Activated T-helper 17 cell treated with anti-CD3 and anti-CD28 coated beads, Interleukin-2, amount 50 U/mL, for 72 hours (primary cell): ENCODE measurements at regions not wholly inside any gene's neighbourhood (a gene's known extent, or its start where the extent isn't known, plus 50 kb on each side); places are given as distances from the start of the nearest gene placed in this dataset.

ENCODE experiments used
- ATAC-seq: fragments of 150-1000 bp; cut with Tn5 transposase; replicated peaks from 2 replicates; pipeline ENCODE4 v1.10.0; 2021; ENCODE audit warnings: mild to moderate bottlenecking, moderate library complexity
- H3K27ac Mint-ChIP-seq: one replicate; pipeline ENCODE4 v1.8.0; 2022; ENCODE audit warnings: mixed read lengths
- H3K27me3 Mint-ChIP-seq: one replicate; pipeline ENCODE4 v1.8.0; 2022; ENCODE audit warnings: mixed read lengths
- H3K36me3 Mint-ChIP-seq: one replicate; pipeline ENCODE4 v1.8.0; 2022; ENCODE audit warnings: low read depth, mild to moderate bottlenecking, mixed read lengths
- H3K4me1 Mint-ChIP-seq: one replicate; pipeline ENCODE4 v1.8.0; 2022; ENCODE audit warnings: mixed read lengths
- H3K4me3 Mint-ChIP-seq: one replicate; pipeline ENCODE4 v1.8.0; 2022; ENCODE audit warnings: mild to moderate bottlenecking, mixed read lengths
- H3K9me3 Mint-ChIP-seq: one replicate; pipeline ENCODE4 v1.8.0; 2022; ENCODE audit warnings: mixed read lengths

DNA sequence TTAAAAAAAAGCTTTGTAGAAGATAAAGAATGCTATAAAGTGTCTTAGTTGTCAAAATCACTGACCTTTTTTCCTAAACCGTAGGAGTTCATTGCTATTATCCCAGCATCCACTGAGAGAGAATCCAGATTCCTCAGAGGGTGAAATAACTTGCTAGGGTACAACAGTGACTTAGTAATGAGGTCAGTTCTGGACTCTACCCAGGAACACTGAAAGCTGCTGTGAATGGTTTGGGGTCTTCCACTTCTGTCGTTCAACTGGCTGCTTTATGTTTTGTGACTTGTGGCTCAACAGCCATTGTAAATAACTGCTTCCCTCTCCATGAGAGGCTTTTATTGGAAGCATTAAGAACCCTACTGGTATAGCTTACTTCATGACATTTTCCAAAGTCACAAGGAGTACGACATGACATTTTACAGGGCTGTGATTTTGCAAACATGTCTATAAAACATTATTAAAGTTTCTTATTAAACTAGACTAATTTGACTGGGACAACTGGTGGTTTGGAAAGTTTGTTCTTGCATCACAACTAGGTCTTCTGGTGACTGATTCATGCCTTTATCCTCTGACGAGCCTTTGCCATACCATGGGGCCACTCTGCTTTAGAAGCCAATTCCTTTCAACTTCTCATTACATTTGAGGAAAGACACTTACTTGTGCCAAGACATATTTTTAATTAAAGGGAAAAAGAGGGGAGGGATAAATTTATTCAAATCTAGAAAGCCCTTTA lies 92.2 kb upstream of the CDH11 start:
- Mint-ChIP-seq H3K4me3 (no peak overlapping the region), H3K27ac (no peak overlapping the region), H3K9me3 (peaks cover 19% of the 10 kb centered on the region), H3K27me3 (no peaks in the 10 kb centered on the region), H3K36me3 (no peaks in the 10 kb centered on the region), H3K4me1 (no peaks in the 10 kb centered on the region)
- no peak for ATAC-seq

- Mint-ChIP-seq H3K27ac (no peak overlapping the region), H3K36me3 (no peaks in the 10 kb centered on the region), H3K4me1 (no peaks in the 10 kb centered on the region), H3K9me3 (peaks cover 15% of the 10 kb centered on the region), H3K4me3 (no peak overlapping the region), H3K27me3 (no peaks in the 10 kb centered on the region)
- no peak for ATAC-seq
These were observed 90.9 kb upstream of the CDH11 start for GRCh38 chr16:65212791-65213190.

- H3K27ac Mint-ChIP-seq: no peak overlapping the region
- H3K4me3 Mint-ChIP-seq: no peak overlapping the region
- no peaks in the 10 kb centered on the region for H3K4me1 Mint-ChIP-seq
- H3K36me3 Mint-ChIP-seq: no peaks in the 10 kb centered on the region
- no peaks in the 10 kb centered on the region for H3K27me3 Mint-ChIP-seq
- ATAC-seq: no peak
- H3K9me3 Mint-ChIP-seq: peaks cover 13% of the 10 kb centered on the region
These were observed 90.4 kb upstream of the CDH11 start for GRCh38 chr16:65212240-65212639.

DNA sequence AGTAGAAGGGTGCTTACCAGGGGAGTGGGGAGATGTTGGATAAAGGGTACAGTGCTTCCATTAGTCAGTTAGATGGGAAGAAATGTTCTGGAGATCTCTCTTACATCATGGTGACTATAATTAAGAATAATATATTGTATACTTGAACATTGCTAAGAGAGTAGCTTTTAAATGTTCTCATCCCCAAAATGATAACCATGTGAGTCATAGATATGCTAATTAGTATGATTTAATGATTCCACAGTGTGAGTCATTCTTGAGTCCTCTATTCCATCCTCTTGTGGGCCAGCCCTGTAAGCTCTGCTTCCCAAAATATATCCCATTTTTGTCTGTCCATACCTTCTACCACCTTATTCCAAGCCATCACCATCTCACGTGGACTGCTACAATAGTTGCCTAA lies 80.6 kb upstream of the CDH11 start:
- ATAC-seq: no peak
- H3K4me3 Mint-ChIP-seq: no peak overlapping the region
- no peaks in the 10 kb centered on the region for H3K27me3 Mint-ChIP-seq
- no peak overlapping the region for H3K27ac Mint-ChIP-seq
- H3K9me3 Mint-ChIP-seq: peaks cover 9% of the 10 kb centered on the region
- no peaks in the 10 kb centered on the region for H3K36me3 Mint-ChIP-seq
- H3K4me1 Mint-ChIP-seq: no peaks in the 10 kb centered on the region

GRCh38 chr16:65201511-65201910 lies 79.6 kb upstream of the CDH11 start:
- Mint-ChIP-seq H3K27ac (no peak overlapping the region), H3K4me3 (no peak overlapping the region), H3K9me3 (peaks cover 14% of the 10 kb centered on the region), H3K27me3 (no peaks in the 10 kb centered on the region), H3K4me1 (no peaks in the 10 kb centered on the region), H3K36me3 (no peaks in the 10 kb centered on the region)
- ATAC-seq: no peak

DNA sequence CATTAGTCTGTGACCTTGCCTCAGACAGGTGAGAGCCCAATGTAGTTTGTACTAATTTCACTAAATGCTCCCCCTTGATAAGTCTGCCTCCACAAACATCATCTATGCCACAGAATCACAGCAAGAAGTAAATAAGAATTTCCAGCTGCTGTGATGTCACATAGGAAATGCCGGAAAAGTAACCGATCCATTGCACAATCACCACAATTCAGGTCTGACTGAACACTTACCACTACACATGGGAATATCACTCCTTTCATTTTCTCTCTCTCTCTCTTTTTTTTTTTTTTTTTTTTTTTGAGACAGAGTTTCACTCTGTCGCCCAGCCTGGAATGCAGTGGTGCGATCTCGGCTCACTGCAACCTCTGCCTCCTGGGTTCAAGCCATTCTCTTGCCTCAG lies 79.0 kb upstream of the CDH11 start:
- H3K36me3 Mint-ChIP-seq: no peaks in the 10 kb centered on the region

GRCh38 chr16:65200156-65200773 lies 78.4 kb upstream of the CDH11 start:
- Mint-ChIP-seq H3K4me1 (no peaks in the 10 kb centered on the region), H3K9me3 (peaks cover 14% of the 10 kb centered on the region), H3K27ac (no peak overlapping the region), H3K27me3 (no peaks in the 10 kb centered on the region), H3K4me3 (no peak overlapping the region), H3K36me3 (no peaks in the 10 kb centered on the region)
- ATAC-seq: no peak

More for the DNA sequence above, 79.0 kb upstream of the CDH11 start:
- Mint-ChIP-seq H3K9me3 (peaks cover 14% of the 10 kb centered on the region), H3K4me3 (no peak overlapping the region), H3K4me1 (no peaks in the 10 kb centered on the region), H3K27me3 (no peaks in the 10 kb centered on the region), H3K27ac (no peak overlapping the region)
- no peak for ATAC-seq

DNA sequence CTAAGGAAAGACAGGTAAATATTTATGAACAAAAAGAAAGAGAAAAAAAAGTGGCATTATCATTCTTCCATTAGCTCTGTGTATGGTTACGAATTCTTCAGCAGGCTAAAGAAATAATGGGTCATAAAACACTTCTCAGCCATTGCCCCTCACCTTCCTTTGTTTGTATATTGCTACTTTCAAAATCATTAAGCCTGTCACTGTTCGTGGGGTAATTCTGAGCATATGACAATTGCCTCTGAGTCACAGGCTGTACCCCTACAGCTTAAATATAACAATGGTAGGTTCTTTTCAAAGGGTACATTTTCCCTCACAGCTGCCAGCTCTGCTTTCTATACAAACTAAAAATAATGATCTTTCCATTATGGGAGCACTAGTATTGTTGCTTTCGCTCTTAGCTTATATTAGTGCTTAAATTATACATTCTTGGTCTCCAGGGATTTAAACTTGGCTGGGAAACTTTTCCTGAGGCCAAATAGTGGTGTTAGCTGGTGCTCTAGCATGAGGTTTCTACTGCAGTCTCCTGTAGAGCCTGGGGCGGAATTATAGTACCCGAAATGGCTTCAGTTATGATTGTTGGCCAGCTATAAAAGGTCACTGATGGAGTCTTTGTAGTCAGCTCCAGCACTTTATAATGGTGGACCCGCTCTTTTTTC lies 74.7 kb upstream of the CDH11 start:
- Mint-ChIP-seq H3K27ac (no peak overlapping the region), H3K4me3 (no peak overlapping the region), H3K27me3 (no peaks in the 10 kb centered on the region), H3K9me3 (peaks cover 10% of the 10 kb centered on the region), H3K4me1 (no peaks in the 10 kb centered on the region), H3K36me3 (no peaks in the 10 kb centered on the region)
- no peak for ATAC-seq

GRCh38 chr16:65195998-65196397 lies 74.1 kb upstream of the CDH11 start:
- Mint-ChIP-seq H3K4me1 (no peaks in the 10 kb centered on the region), H3K27ac (no peak overlapping the region), H3K4me3 (no peak overlapping the region), H3K9me3 (peaks cover 10% of the 10 kb centered on the region), H3K36me3 (no peaks in the 10 kb centered on the region), H3K27me3 (no peaks in the 10 kb centered on the region)
- no peak for ATAC-seq

GRCh38 chr16:65185241-65185778 lies 63.4 kb upstream of the CDH11 start:
- no peaks in the 10 kb centered on the region for H3K27me3 Mint-ChIP-seq
- no peak overlapping the region for H3K27ac Mint-ChIP-seq
- peaks cover 17% of the 10 kb centered on the region for H3K9me3 Mint-ChIP-seq
- H3K4me1 Mint-ChIP-seq: no peaks in the 10 kb centered on the region
- no peaks in the 10 kb centered on the region for H3K36me3 Mint-ChIP-seq
- no peak overlapping the region for H3K4me3 Mint-ChIP-seq
- ATAC-seq: no peak

GRCh38 chr16:65181071-65181561 lies 59.3 kb upstream of the CDH11 start:
- Mint-ChIP-seq H3K4me1 (no peaks in the 10 kb centered on the region), H3K4me3 (no peak overlapping the region), H3K9me3 (peaks cover 19% of the 10 kb centered on the region), H3K27ac (no peak overlapping the region), H3K36me3 (no peaks in the 10 kb centered on the region), H3K27me3 (no peaks in the 10 kb centered on the region)
- no peak for ATAC-seq

- ATAC-seq: no peak
- Mint-ChIP-seq H3K36me3 (no peaks in the 10 kb centered on the region), H3K4me3 (no peak overlapping the region), H3K27ac (no peak overlapping the region), H3K9me3 (peaks cover 16% of the 10 kb centered on the region), H3K27me3 (no peaks in the 10 kb centered on the region), H3K4me1 (no peaks in the 10 kb centered on the region)
These were observed 56.3 kb upstream of the CDH11 start for GRCh38 chr16:65178151-65178550.

GRCh38 chr16:65176603-65177002 lies 54.7 kb upstream of the CDH11 start:
- Mint-ChIP-seq H3K9me3 (peaks cover 14% of the 10 kb centered on the region), H3K27me3 (no peaks in the 10 kb centered on the region), H3K4me3 (no peak overlapping the region), H3K4me1 (no peaks in the 10 kb centered on the region), H3K27ac (no peak overlapping the region), H3K36me3 (no peaks in the 10 kb centered on the region)
- no peak for ATAC-seq

- Mint-ChIP-seq H3K27me3 (no peaks in the 10 kb centered on the region), H3K27ac (no peak overlapping the region), H3K4me1 (no peaks in the 10 kb centered on the region), H3K9me3 (peaks cover 22% of the 10 kb centered on the region), H3K36me3 (no peaks in the 10 kb centered on the region), H3K4me3 (no peak overlapping the region)
- ATAC-seq: no peak
These were observed 50.5 kb upstream of the CDH11 start for GRCh38 chr16:65172356-65172755.
